Prostate gland (tissue), 2 donors: ENCODE measurements at regions not wholly inside any gene's neighbourhood (a gene's known extent, or its start where the extent isn't known, plus 50 kb on each side); places are given as distances from the start of the nearest gene placed in this dataset.

Source experiments
- DNase-seq: peaks from one replicate; pipeline ENCODE4 v3.0.0-alpha.2; 2019; ENCODE audit warnings: low spot score
- H3K27ac ChIP-seq, 2 donors: fragments of 200-600 bp; sonication (generic); 2 replicates each; pipeline ENCODE4 v1.5.1; 2017 to 2019
- H3K27me3 ChIP-seq: fragments of 200-600 bp; sonication (generic); replicated peaks from 2 replicates; pipeline ENCODE4 v1.5.1; 2019; ENCODE audit not compliant: insufficient read depth
- H3K36me3 ChIP-seq, 2 donors: fragments of 200-600 bp; sonication (generic); 1 replicate in 1 of 2; 2 replicates in 1 of 2; pipeline versions ENCODE4 v1.5.1 to v1.8.1; 2017 to 2019
- H3K4me1 ChIP-seq: fragments of 200-600 bp; sonication (generic); replicated peaks from 2 replicates; pipeline ENCODE4 v1.5.1; 2019
- H3K4me3 ChIP-seq, 2 donors: fragments of 200-600 bp; sonication (generic); 2 replicates each; pipeline ENCODE4 v1.5.1; 2017 to 2019
- H3K9me3 ChIP-seq: fragments of 200-600 bp; sonication (generic); 2 replicates; pipeline ENCODE4 v1.5.1; 2017
- POLR2A ChIP-seq: fragments of 450-650 bp; IDR thresholded peaks from one replicate; pipeline ENCODE4 v1.6.1; 2016; ENCODE audit warnings: antibody characterized with exemption, mild to moderate bottlenecking
- POLR2AphosphoS5 ChIP-seq: sonication (generic); formaldehyde crosslinking; IDR thresholded peaks from one replicate; pipeline ENCODE4 v1.6.1; 2017; ENCODE audit warnings: antibody characterized with exemption
- WGBS: methylation state at CpG from one replicate; pipeline ENCODE4 v1.1.5; 2018; 5-methylcytosine and 5-hydroxymethylcytosine counted together
- intact Hi-C: fragments of 100-400 bp; cut with DNase I; formaldehyde crosslinking; loops from one replicate; pipeline ENCODE4 v1.14.2; 2022
- TF ChIP-seq, protein P1 (sequence below), 4 experiments: fragments of 200-600 bp in 2 of 4; fragments of 450-650 bp in 2 of 4; sonication (generic) in 2 of 4; IDR thresholded peaks; 1 replicate in 3 of 4; 2 replicates in 1 of 4; pipeline ENCODE4 v1.5.1; 2016 to 2019; ENCODE audit warnings: antibody characterized with exemption in 4 of 4, mild to moderate bottlenecking in 2 of 4, moderate library complexity in 2 of 4

DNA sequence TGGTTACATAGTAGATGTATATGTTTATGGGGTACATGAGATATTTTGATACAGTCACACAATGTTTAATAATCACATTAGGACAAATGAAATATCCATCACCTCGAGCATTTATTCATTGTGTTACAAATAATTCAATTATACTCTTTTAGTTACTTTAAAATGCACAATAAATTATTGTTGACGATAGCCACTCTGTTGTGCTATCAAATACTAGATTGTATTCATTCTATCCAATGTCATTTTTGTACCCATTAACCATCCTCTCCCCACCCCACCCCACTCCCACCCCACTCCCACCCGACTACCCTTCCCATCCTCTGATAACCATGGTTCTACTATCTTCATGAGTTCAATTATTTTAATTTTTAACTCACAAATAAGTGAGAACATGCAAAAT, 585.4 kb downstream of the CDH26 start:
- intact Hi-C loops = no loop called here
- Histone ChIP-seq H3K4me1 (no peaks in the 10 kb centered on the region), H3K4me3 (no peak overlapping the region), H3K27ac (no peak overlapping the region), H3K9me3 (no peaks in the 10 kb centered on the region), H3K27me3 (no peaks in the 10 kb centered on the region), H3K36me3 (no peaks in the 10 kb centered on the region)
- TF ChIP-seq POLR2AphosphoS5 (no peak), POLR2A (no peak)
- TF ChIP-seq, protein P1, sequence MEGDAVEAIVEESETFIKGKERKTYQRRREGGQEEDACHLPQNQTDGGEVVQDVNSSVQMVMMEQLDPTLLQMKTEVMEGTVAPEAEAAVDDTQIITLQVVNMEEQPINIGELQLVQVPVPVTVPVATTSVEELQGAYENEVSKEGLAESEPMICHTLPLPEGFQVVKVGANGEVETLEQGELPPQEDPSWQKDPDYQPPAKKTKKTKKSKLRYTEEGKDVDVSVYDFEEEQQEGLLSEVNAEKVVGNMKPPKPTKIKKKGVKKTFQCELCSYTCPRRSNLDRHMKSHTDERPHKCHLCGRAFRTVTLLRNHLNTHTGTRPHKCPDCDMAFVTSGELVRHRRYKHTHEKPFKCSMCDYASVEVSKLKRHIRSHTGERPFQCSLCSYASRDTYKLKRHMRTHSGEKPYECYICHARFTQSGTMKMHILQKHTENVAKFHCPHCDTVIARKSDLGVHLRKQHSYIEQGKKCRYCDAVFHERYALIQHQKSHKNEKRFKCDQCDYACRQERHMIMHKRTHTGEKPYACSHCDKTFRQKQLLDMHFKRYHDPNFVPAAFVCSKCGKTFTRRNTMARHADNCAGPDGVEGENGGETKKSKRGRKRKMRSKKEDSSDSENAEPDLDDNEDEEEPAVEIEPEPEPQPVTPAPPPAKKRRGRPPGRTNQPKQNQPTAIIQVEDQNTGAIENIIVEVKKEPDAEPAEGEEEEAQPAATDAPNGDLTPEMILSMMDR (IDR thresholded peaks at IDR 0.05) = no peak
- 89% methylated on average over 3 of the region's 3 CpGs for WGBS
- no peak for DNase-seq

DNA sequence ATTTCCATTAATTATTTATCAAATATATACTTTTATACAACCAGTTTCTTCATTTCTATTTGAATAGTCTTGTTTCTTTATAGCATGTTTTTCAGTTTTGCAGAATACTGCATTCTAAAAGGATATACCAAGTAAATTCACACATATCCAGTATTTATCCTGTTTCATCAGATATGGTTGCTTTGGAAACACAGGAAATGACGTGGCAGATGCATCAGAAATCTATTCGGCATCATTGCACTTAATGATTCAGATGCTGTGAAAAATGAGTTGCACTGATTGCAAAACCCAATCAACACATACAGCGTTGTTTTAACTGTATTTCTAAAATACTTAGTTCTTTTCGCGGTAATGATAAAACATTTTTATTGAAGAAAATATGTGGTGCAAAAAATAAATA, 594.9 kb downstream of the CDH26 start:
- no peak overlapping the region for H3K27ac ChIP-seq
- H3K9me3 ChIP-seq = no peaks in the 10 kb centered on the region
- TF ChIP-seq, protein P1 (IDR thresholded peaks at IDR 0.05) = no peak
- TF ChIP-seq POLR2A (no peak), POLR2AphosphoS5 (no peak)
- no peaks in the 10 kb centered on the region for H3K36me3 ChIP-seq
- DNase-seq = no peak
- 83% methylated on average over 5 of the region's 5 CpGs for WGBS
- no peaks in the 10 kb centered on the region for H3K4me1 ChIP-seq
- no peaks in the 10 kb centered on the region for H3K27me3 ChIP-seq
- H3K4me3 ChIP-seq = no peak overlapping the region
- intact Hi-C loops = no loop called here

DNA sequence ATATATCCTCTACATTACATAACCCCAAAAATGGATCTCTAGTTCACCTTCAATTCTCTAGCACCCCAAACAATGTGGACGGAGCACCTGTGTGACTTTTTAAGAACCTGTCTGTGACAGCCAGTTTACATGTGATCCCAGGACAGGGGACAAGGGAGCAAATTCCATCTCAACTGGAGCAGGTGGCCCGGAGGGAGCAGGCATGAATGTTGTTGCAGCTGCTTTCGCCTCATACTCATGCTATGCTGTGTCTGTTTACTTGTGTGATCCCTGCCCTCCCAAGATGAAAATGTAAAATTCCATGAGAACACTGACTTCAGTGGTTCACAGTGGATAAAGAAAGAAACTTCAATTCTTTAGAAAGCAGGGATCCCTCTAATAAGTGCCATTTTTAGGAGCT, 600.3 kb downstream of the CDH26 start:
- WGBS = 89% methylated on average over 3 of the region's 3 CpGs

DNA sequence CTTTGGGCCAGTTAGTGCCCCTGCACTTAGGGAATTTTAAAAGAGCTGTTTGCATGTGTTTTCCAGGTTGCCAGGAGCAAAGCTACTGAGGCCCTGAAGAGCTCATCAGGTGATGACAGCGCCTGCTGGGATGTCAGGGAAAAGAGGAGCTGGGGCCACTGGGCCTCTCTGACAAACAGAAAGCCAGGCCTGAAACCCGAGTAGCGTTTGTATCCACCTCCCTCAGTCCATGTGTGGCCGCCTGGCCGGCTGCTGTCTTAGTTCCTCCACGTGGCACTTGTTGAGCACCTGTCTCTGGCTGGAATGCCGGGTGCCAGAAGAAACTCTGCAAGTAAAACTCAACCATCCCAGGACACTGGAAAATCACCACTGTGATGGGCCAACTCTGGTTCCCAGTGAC, 601.2 kb downstream of the CDH26 start:
- intact Hi-C loops = no loop called here
- Histone ChIP-seq H3K27me3 (peaks cover 5% of the 10 kb centered on the region), H3K9me3 (no peaks in the 10 kb centered on the region), H3K4me1 (no peaks in the 10 kb centered on the region), H3K36me3 (no peaks in the 10 kb centered on the region), H3K4me3 (no peak overlapping the region), H3K27ac (no peak overlapping the region)
- TF ChIP-seq POLR2AphosphoS5 (no peak), POLR2A (no peak)
- TF ChIP-seq, protein P1 (IDR thresholded peaks at IDR 0.05) = no peak
- 56% methylated on average over 7 of the region's 7 CpGs for WGBS
- DNase-seq = no peak

More for the DNA sequence above, 600.3 kb downstream of the CDH26 start:
- Histone ChIP-seq H3K9me3 (no peaks in the 10 kb centered on the region), H3K27me3 (peaks cover 5% of the 10 kb centered on the region), H3K4me1 (no peaks in the 10 kb centered on the region), H3K36me3 (no peaks in the 10 kb centered on the region), H3K4me3 (no peak overlapping the region), H3K27ac (no peak overlapping the region)
- DNase-seq = no peak
- TF ChIP-seq, protein P1 (IDR thresholded peaks at IDR 0.05) = no peak
- TF ChIP-seq POLR2A = no peak
- no peak for TF ChIP-seq POLR2AphosphoS5
- intact Hi-C loops = no loop called here

DNA sequence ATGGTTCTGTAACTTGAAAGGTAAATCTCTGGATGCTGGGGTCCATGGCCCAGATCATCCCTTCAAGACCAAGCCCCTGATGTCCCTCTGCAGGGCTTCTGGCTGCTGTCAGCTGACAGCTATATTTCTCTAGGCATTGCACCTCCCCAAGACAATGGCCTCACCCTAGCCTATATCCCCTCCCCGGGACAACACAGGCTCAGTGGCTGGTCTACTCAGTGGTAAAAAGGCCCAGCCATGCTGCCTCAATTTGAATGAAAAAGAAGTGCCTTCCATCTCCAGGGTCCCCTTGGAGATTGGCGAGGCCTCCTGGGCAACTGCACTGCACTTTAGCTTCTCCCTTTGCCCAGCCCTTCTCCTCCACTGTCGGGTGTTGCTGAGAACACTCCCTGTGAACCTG, 602.8 kb downstream of the CDH26 start:
- H3K27me3 ChIP-seq = peaks cover 5% of the 10 kb centered on the region
- no peaks in the 10 kb centered on the region for H3K36me3 ChIP-seq
- 71% methylated on average over 3 of the region's 3 CpGs for WGBS
- TF ChIP-seq, protein P1 (IDR thresholded peaks at IDR 0.05) = no peak
- no peak for TF ChIP-seq POLR2AphosphoS5
- H3K4me3 ChIP-seq = no peak overlapping the region
- no peaks in the 10 kb centered on the region for H3K9me3 ChIP-seq
- DNase-seq = no peak
- intact Hi-C loops = no loop called here
- no peak overlapping the region for H3K27ac ChIP-seq
- no peaks in the 10 kb centered on the region for H3K4me1 ChIP-seq
